ENCODE measurements at regions not wholly inside any gene's neighbourhood (a gene's known extent, or its start where the extent isn't known, plus 50 kb on each side); places are given as distances from the start of the nearest gene placed in this dataset.

DNA sequence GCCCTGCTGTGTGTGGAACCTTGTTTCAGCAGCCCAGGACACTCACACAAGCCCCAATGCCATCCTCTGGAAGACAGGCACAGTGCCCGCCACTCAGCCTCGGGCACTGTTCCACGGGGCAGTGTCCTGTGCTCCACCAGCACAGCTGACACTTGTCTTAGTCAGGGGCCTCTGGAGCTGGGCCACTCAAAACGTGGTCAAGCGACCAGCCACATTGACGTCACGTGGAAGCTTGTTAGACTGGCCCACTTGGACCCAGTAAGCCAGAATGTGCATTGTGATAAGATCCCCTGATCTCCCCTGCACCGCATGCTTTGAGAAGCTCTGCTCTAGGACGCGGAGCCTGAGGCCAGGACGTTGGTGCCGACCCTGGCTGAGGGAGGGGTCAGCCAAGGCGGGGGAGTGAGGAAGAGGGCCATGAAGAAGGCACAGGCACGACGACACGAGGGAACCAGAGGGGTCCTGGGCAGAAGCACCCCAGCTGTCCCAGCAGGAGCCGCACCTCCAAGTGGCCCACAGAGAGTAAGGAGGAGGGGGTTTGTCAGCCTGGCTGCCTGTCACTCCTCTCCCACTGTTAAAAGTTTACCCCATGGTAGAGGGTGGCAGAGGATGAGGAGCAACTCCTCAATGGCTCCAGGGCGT is 64.6 kb downstream of the LINC01488 start:
- no peak for DNase-seq

DNA sequence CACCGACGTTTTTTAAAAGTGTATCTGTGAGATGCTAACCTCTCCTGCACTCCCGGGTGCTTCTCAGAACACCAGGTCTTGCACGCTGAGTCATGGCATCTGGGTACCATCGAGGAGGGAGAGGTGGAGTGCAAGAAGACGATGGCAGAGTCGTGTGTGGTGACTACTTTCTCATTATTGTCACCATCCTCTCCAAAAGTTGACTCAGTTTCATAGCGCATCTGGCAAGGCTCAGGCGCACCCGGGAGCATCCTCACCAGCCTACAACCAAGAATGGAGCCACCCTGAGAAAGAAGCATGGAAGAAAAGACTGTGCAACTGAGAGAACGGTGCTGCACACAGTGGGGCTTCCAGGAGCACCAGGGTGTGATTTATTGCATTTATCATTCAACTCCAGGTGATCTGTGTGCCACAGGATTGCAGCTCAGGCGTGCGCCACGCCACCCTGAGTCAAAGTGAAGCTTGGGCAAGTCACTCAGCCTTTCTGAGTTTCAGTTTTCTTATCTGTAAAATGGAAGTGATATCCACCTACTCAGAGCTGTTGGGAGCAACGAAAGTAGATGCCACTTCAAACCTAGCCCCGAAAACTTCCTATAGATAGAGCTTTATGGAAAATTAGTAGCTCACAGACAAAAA is 65.4 kb downstream of the LINC01488 start:
- no peak for DNase-seq

DNA sequence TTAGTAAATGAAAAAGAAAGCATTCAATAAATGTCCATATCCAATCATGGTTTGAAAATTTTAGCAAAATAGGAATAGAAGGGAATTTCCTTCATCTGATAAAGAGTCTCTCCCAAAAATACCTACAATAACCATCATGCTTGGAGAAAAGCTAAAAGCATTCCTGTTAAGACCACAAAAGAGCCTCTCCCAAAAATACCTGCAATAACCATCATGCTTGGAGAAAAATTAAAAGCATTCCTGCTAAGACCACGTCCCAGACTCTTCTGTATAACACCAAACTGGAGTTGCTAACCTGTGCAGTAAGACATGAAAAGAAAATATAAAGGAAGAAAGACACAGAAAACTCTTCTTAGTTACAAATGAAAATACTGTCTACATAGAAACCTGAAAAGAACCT is 69.4 kb downstream of the LINC01488 start:
- no peak for DNase-seq

DNA sequence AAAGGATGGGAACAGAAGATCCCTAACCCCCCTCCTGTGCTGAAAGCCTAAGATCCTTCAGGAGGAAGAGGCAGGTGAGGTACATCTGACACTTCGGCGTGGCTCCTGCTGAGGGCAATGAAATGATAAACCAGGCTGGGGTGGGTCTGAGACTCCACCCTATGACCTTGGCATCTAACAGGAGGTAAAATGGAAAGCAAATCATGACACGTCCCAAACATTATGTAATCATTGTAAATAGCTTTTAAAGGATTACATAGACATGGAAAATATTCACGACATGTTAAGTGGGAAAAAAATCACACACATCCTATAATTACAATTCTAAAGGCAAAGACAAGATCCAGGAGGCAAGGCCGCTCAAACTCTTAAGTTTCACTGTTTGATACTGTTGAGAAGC is 70.5 kb downstream of the LINC01488 start:
- no peak for DNase-seq

DNA sequence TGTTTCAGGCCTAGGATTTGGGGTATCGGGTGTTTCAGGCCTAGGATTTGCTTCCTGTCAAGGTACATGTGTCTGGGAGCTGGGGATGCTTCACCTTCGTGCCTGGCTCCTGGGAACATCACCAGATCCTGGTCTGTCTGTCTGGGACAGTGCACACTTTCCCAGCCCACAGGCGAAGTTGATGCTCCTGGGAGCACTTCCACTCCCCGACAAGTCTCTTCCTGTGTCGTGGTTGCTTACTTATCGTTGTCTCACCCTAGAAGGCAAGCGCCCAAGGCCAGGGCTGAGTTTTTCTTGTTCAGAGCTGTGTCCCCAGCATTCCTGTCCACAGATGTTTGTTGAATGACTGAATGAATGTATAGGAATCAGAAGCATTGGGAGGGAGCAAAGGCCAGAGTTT is 71.5 kb downstream of the LINC01488 start:
- DNase-seq: no peak

DNA sequence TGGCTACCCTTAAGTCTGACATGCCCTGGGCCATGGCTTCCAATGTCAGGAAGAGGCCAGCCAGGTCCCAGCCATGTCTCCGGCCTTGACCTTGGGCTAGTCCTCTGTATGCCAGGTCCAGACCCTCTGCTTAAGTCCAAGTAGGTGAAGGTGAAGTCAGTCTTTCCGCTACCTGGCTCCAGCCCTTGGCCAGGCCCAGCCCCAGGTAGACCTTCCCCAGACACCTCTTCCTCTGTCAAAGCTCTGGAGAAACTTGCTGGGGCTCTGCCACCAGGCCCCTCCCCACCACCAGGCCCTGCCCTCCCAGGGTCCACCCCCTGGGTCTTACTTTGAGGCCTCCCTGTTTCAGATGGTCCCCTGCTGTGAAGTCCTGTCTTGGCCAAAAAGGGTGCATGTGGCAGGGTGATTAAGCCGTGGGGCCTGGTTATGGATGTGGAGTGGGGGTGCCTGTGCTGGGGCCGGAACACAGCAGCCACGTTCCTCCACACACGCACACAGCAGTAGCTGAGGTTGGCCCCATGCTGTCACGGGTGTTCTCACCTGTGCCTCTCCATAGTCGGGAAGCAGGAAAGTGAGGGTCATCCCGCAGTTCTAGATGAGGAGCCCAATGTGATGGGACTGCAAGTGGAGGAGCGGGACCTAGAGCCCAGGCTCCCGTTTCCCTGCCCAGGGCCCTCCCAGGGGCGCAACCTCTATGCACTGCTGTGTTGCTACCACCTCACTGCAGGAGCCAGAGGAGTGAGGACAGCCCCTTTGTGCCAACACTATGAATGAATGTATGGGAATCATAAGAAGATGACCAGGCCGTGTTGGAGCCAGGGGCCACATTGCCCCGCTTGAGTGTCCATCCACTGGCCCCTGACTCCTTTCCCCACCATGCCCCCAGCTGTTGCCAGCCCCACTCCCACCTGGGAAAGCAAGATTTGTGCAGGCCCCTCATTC is 72.2 kb downstream of the LINC01488 start:
- DNase-seq: no peak

DNA sequence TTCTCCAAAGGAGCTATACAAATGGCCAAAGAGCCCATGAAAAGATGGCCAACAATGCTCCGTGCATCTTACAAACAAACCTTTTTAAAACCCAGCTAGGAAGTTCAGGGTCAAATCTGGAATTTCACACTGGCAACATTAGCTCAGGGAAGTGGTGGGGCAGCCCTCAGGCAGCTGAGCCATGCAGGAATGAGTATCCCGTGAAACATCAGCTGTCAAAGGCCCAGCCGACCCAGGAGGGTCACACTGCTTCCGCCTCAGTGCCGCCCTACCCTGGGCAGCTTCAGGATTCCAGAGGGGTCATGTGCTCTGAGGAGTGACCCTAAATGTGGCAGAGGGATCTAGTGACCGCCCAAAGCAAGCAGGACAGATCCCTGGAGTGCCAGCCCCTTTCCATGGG is 73.4 kb downstream of the LINC01488 start:
- no peak for DNase-seq

DNA sequence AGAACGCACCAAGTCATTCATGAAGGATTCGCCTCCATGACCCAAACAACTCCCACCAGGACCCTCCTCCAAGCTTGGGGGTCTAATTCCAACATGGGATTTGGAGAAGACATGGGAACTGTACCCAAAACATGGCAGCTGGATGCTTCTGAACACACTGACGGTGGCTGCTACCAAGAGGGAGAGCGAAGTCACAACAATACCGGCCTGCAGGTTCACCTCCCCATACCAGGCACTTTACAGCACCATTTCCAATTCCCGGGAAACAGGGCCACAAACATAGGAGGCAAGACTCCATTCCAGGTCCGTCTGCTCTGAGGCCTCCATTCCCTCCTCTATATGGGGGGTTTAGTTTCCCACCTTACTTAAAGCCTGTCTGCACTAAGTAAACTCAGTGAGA is 75.8 kb downstream of the LINC01488 start:
- no peak for DNase-seq

DNA sequence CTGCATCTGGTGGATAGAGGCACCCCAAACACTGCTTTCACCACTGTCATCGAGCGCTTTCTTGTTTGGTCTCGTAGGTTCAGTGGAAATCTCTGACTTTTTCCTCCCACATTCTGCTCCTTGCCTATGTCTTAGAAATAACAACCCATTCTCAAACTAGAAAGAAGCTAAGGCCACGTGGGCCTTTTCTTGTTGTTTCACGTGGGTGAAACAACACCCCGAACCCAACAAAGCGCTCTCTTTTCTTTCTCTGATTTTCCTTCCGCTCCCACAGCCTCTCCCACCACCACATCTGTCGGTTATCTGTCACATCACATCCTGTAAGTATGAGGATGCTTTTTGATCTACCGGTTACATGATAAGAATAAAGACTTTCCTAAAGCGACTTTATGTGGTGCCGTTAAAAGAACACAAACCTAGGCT is 77.1 kb downstream of the LINC01488 start:
- no peak for DNase-seq

DNA sequence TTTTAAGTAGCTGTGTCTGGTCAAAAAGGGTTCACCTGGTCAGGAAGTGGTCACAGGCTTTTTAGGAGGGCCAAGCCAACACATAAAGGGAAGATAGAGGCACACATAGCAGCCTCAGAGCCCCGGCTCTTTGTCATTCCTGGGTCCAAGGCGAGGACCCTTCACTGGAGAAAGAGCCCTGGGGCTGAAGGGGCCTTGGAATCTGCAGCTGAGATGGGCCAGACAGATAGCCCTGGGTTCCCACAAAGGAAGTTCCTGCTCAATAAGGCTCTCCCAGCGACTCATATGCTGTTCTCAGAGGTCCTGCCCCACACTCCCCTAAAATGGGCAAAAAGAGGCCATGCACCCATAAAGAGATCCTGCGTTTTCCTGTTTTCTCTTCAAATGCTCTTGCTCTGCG is 77.7 kb downstream of the LINC01488 start:
- no peak for DNase-seq

DNA sequence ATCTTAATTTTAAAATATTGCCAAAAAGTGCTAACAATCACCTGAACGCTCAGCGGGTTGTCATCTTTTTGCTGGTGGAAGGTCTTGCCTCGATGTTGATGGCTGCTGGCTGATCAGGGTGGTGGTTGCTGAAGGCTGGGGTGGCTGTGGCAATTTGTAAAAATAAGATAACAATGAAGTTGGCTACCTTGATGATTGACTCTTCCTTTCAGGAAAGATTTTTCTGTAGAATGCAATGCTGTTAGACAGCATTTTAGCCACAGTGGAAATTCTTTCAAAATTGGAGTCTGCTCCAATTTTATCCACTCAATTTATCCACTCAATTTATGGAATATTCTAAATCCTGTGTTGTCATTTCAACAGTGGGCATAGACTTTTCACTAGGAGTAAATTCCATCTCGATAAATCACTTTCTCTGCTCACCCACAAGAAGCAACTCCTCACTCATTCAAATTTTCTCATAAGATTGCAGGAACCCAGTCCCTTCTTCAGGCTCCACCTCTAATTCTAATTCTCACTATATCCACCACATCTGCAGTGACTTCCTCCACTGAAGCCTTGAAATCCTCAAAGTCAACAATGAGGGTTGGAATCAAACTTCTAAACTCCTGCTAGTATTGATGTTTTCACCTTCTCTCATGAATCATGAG is 78.8 kb downstream of the LINC01488 start:
- DNase-seq: no peak

DNA sequence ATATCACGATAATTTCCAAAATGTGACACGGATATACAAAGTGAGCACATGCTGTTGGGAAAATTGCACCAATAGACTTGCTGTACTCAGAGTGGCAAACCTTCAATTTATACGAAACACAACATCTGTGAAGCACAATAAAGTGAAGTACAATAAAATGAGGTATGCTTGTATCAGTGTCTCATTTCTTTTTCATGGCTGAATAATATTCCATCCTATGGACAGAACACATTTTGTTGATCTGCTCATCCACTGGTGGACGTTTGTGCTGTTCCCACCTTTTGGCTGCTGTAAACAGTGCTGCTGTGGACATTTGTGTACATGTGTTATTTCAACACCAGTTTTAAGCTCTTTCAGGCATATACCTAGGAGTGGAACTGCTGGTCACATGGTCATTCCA is 78.7 kb upstream of the CCND1 start:
- DNase-seq: no peak

DNA sequence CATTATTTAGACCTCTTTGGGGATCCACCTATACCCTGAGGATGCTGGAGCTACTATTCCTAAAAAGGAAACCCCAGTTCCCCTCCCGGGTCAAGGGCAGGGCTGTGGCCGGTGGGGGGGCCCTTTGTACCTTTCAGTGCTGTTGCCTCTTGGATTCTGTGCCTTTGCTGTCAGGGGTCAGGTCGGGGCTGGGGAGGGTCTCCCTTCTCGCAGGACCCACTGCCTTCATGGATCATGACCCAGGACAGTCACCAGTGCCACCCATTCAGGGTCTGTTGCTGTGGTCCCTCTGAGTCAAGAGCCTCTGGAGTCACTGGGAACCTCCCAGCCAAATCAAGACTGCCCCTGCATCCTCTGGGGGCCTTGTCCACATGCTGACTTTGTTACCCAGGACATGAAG is 78.1 kb upstream of the CCND1 start:
- DNase-seq: no peak

DNA sequence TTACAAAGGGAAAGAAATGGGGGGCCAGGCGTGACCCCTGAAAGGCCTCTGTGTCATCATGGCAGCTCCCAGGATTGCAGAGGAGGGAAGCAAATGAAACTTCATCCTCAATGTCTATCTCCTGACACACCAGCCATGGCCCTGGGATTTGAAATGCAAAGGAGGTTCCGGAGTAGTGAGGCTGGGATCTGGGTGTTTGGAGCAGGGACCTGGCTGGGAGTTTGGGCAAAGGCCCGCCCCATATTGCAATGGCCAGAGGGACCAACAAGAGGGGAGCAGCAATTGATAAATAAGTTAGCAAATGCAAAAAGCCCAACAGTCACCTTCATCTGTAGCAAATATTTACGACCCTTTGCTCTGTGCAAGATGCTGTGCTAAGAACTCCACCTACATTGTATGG is 77.7 kb upstream of the CCND1 start:
- DNase-seq: no peak

DNA sequence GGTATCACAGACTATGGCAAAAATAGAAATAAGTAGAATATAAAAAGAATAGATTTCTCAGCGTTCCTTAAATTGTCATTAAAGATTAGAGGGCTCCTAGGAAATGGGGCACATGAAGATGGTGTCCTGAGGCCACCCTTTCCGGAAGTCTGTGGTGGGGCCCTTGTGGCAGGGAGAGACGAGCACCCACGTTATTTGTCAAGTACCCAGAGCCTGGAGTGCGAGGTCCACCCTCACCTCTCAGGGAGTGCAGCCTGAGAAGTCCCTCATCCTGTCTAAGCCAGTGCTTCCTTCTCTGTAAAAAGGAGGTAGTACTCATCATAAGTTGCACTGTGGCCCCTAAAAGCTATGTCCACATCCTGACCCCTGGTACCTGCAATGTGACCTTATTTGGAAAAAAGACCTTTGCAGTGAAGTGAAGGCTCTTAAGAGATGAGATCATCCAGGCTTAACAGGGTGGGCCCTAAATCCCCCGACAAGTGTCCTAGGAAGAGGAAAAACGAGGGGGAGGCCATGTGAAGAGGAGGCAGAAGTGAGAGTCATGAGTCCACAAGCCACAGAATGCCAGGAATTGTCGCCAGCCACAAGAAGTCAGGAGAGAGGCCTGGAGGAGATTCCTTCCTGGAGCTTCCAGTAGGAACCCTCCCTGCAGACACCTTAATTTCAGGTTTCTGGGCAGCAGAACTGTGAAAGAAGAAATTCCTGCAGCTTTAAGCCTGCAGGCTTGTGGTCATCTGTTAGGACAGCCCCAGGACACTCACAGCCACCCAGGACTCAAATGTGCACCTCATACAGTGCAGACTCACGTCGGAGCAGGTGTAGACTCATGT is 76.8 kb upstream of the CCND1 start:
- DNase-seq: no peak

DNA sequence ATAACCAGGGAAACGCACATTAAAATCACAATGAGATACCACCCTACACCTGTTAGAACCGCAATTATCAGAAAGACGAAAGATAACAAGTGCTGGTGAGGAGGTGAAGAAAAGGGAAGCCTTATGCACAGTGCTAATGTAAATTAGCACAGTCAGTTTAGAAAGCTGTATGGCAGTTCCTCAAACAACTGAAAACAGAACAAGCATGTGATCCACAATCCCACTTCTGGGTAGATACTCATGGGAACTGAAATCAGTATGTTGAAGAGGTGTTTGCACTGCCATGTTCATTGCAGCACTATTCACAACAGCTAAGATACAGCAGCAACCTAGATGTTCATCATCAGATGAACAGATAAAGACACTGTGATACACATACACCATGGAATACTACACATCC is 75.0 kb upstream of the CCND1 start:
- no peak for DNase-seq

DNA sequence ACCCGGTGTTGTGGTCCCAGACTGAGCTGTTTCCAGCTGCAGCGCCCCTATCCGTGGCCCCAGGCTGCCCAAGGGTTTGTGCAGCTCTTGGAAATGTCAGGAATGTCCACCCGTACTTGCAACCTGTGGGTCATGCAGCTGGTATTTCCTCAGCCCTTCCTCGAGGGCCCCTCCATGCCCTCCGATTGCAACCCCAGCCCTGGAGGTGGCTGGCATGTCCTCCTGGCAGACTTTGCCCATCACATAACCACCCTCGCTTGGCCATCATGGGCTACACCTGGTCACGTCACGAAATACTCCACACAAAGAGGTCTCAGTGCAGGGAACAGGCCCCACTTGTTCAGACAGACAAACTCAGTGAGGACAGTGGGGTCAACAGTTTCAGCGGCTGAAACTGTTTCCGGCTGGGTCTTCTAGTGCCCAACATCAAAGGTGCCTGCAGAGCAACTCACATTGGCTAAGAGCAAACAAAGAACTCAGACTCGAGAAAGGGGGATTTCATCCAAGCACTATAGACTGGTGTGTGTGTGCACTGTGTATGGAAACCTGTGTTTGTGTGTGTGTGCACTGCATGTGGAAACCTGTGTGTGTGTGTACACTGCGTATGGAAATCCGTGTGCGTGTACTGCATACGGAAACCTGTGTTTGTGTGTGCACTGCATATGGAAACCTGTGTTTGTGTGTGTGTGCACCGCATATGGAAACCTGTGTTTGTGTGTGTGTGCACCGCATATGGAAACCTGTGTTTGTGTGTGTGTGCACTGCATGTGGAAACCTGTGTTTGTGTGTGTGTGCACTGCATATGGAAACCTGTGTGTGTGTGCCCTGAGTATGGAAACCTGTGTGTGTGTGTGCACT is 72.8 kb upstream of the CCND1 start:
- DNase-seq: no peak

DNA sequence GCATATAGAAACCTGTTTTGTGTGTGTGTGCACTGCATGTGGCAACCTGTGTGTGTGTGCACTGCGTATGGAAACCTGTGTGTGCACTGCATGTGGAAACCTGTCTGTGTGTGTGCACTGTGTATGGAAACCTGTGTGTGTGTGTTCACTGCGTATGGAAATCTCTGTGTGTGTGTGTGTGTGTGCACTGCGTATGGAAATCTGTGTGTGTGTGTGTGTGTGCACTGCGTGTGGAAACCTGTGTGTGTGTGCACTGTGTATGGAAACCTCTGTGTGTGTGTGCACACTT is 72.2 kb upstream of the CCND1 start:
- DNase-seq: no peak

DNA sequence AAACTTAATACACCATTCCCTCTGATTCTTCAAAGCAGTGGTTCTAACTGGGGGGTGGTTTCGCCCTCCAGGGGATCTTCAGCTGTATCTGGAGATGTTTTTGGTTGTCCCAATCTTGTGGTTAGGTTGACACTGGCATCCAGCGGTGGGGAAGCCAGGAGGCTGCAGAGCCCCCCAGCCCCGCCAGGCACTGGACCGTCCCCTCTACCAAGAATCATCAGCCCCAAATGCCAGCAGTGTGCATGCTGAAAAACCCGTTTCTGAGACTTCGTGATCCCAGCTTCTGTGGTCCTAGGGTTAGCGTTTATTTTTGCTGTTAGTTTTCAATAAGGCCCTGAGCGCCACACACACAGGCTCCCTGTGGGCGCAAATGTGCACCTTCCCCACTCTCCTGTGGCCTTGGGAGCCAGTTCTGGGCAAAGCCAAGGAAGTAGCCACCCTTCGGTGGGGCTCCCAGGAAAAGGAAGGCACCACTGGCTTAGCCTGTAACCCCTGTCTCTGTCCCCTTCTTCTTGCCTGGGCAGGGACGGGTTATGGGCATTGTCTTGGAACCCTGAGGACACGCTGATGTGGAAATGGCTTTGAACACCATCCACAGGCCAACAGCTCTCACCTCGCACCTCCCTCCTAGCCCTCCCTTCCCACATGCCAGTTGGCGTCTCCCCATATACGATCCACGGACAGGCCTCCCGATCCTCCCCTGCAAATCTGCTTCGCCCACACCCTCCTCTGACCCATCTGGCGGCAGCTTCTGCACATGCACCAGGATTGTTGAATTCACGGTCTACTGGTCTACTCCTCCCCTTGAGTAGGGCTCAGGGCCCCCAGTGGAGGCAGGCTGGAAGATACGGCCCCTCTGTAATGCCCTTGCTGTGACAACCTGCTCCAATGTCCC is 71.4 kb upstream of the CCND1 start:
- DNase-seq: no peak

DNA sequence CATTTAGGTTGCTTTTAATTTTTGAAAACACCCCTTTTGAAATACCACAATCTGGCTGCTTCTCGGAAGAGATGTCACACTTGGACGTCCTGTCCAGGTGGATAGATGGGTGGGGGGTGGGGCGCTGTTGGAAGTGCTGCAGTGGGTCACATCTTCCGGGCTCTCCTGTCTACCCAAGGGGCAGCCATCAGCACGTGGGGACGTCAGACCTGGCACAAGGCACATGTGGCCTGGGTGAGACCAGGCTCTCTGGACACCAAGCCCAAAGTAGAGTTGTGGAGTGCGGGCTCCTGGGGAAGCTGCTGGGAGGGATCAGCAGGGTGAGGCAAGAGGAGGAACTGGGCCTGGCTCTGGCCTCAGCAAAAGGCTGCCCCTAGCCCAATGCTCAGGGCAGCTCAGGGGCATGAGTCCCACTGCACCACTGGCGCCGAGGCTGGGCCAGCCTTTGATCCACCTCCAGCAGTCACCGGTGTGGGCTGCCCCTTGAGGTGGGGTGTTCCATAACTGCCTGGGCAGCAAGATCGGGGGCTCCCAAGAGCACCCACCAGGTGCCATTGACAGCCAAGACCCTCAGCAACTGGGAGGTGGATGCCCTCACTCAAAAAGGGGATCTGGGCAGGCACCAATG is 68.6 kb upstream of the CCND1 start:
- DNase-seq: no peak

Measured in AML-193 (cell line).